Astrocyte of the cerebellum (primary cell): ENCODE measurements at regions not wholly inside any gene's neighbourhood (a gene's known extent, or its start where the extent isn't known, plus 50 kb on each side); places are given as distances from the start of the nearest gene placed in this dataset.

Source experiments
- DNase-seq: peaks from one replicate; pipeline ENCODE4 v3.0.0-alpha.2; 2011; ENCODE audit warnings: low read depth
- H3K4me3 ChIP-seq: 2 replicates; pipeline ENCODE4 v1.5.1; 2011; ENCODE audit warnings: mild to moderate bottlenecking, low read depth, low read length, moderate library complexity
- in situ Hi-C: cut with HindIII; loops from 2 replicates; pipeline ENCODE4 v1.10.0; 2017; ENCODE audit warnings: low sequenced_read_pairs
- TF ChIP-seq, protein P1 (sequence below): IDR thresholded peaks from 2 replicates; pipeline ENCODE4 v1.5.1; 2012; ENCODE audit warnings: low read length, low read depth, moderate library complexity, mild to moderate bottlenecking; ENCODE audit errors: missing control alignments

- H3K4me3 ChIP-seq: no peak overlapping the region
- TF ChIP-seq, protein P1, sequence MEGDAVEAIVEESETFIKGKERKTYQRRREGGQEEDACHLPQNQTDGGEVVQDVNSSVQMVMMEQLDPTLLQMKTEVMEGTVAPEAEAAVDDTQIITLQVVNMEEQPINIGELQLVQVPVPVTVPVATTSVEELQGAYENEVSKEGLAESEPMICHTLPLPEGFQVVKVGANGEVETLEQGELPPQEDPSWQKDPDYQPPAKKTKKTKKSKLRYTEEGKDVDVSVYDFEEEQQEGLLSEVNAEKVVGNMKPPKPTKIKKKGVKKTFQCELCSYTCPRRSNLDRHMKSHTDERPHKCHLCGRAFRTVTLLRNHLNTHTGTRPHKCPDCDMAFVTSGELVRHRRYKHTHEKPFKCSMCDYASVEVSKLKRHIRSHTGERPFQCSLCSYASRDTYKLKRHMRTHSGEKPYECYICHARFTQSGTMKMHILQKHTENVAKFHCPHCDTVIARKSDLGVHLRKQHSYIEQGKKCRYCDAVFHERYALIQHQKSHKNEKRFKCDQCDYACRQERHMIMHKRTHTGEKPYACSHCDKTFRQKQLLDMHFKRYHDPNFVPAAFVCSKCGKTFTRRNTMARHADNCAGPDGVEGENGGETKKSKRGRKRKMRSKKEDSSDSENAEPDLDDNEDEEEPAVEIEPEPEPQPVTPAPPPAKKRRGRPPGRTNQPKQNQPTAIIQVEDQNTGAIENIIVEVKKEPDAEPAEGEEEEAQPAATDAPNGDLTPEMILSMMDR: no peak
- DNase-seq: no peak
- in situ Hi-C loops: loop anchor here (25.0 kb wide), 1 partner anchor 237 kb away; no protein-coding TSS in a partner anchor
These were observed 333.6 kb downstream of the PIK3R1 start for GRCh38 chr5:68548959-68549676.

DNA sequence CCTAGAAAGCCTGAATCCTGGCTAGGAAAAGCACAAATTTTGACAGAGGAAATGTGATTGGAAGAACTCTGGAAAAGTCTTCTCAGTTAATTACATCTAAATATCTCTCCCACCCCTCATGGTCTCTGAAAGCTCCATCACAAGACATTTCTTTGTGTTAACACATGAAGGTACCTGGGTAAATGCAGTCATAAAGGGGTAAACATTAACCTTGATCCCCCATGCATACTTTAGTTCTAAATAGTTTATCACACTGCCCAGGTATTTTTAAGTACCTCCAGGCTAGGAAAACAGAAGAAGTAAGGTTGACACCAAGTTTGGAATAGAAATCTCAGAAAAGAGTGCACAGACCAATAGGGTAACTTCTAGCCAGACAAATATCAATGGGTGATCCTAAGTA lies 334.5 kb downstream of the PIK3R1 start:
- in situ Hi-C loops: no loop called here
- TF ChIP-seq, protein P1: no peak
- DNase-seq: no peak
- H3K4me3 ChIP-seq: no peak overlapping the region

GRCh38 chr5:68551436-68551835 lies 335.9 kb downstream of the PIK3R1 start:
- TF ChIP-seq, protein P1: no peak
- in situ Hi-C loops: no loop called here
- no peak for DNase-seq
- no peak overlapping the region for H3K4me3 ChIP-seq

GRCh38 chr5:68554571-68555279 lies 339.2 kb downstream of the PIK3R1 start:
- TF ChIP-seq, protein P1: no peak
- no peak overlapping the region for H3K4me3 ChIP-seq
- no peak for DNase-seq
- in situ Hi-C loops: no loop called here

GRCh38 chr5:68555907-68556681 lies 340.5 kb downstream of the PIK3R1 start:
- no peak for DNase-seq
- in situ Hi-C loops: no loop called here
- H3K4me3 ChIP-seq: no peak overlapping the region
- TF ChIP-seq, protein P1: no peak

GRCh38 chr5:68557162-68557936 lies 341.8 kb downstream of the PIK3R1 start:
- in situ Hi-C loops: no loop called here
- no peak for DNase-seq
- no peak overlapping the region for H3K4me3 ChIP-seq
- TF ChIP-seq, protein P1: no peak
